Panc1 (cell line): ENCODE measurements at regions not wholly inside any gene's neighbourhood (a gene's known extent, or its start where the extent isn't known, plus 50 kb on each side); places are given as distances from the start of the nearest gene placed in this dataset.

Experiments used
- ATAC-seq: fragments of 200-7000 bp; cut with Tn5 transposase; 2 replicates; pipeline ENCODE4 v1.9.1; 2020; ENCODE audit warnings: mild to moderate bottlenecking, moderate library complexity
- BruUV-seq: library from RNA; stranded (reverse); fragments of 400-500 nt; replicated peaks from 2 replicates; lab custom pipeline; 2021; lab: Mats Ljungman, UMichigan
- CTCF ChIA-PET: fragments of 300-600 bp; sonication (Branson Sonifier 250); formaldehyde crosslinking; loops from one replicate; lab custom pipeline; 2022; ENCODE audit warnings: antibody characterized with exemption; lab: Charles Lee
- POLR2A ChIA-PET: fragments of 300-600 bp; sonication (Branson Sonifier 250); formaldehyde crosslinking; loops from one replicate; lab custom pipeline; 2022; ENCODE audit warnings: antibody characterized with exemption; lab: Charles Lee
- DNase-seq: peaks from one replicate; pipeline ENCODE4 v3.0.0-alpha.2; 2010; ENCODE audit warnings: low read depth, low spot score
- H3K27ac ChIP-seq: 2 replicates; pipeline ENCODE4 v1.5.1; 2011; ENCODE audit warnings: mild to moderate bottlenecking, low read length, inconsistent platforms
- H3K27me3 ChIP-seq: fragments of 200-500 bp; sonication (Bioruptor generic); 2 replicates; pipeline ENCODE4 v1.6.0; 2014; ENCODE audit warnings: low read length, inconsistent platforms; ENCODE audit not compliant: control insufficient read depth, insufficient read depth
- H3K36me3 ChIP-seq: fragments of 200-500 bp; sonication (Bioruptor generic); 2 replicates; pipeline ENCODE4 v1.5.1; 2014; ENCODE audit warnings: inconsistent platforms, mild to moderate bottlenecking, low read length, moderate library complexity; ENCODE audit not compliant: control insufficient read depth, insufficient read depth
- H3K4me1 ChIP-seq: 2 replicates; pipeline ENCODE4 v1.5.1; 2011; ENCODE audit warnings: inconsistent platforms, mild to moderate bottlenecking, low read length, moderate library complexity; ENCODE audit not compliant: control insufficient read depth, insufficient read depth
- H3K4me3 ChIP-seq, 2 experiments: 2 replicates each; pipeline ENCODE4 v1.5.1; 2011 to 2012; ENCODE audit warnings: low read depth in 2 of 2, low read length in 2 of 2, mild to moderate bottlenecking in 2 of 2, inconsistent platforms in 1 of 2, moderate library complexity in 1 of 2
- H3K9me3 ChIP-seq: fragments of 200-500 bp; sonication (Bioruptor generic); 2 replicates; pipeline ENCODE4 v1.5.1; 2014; ENCODE audit warnings: low read depth, mild to moderate bottlenecking, inconsistent platforms, low read length, moderate library complexity; ENCODE audit not compliant: control insufficient read depth, insufficient read depth
- POLR2AphosphoS5 ChIP-seq: IDR thresholded peaks from 2 replicates; pipeline ENCODE4 v1.6.1; 2012; ENCODE audit warnings: mild to moderate bottlenecking, low read depth, low read length, moderate library complexity
- SIN3A ChIP-seq: IDR thresholded peaks from 2 replicates; pipeline ENCODE4 v1.6.1; 2012; ENCODE audit warnings: low read depth, mild to moderate bottlenecking, low read length, moderate library complexity, borderline replicate concordance; ENCODE audit not compliant: insufficient read depth
- TCF7L2 ChIP-seq: IDR thresholded peaks from 2 replicates; pipeline ENCODE4 v1.6.1; 2011; ENCODE audit warnings: mild to moderate bottlenecking, low read depth, low read length, inconsistent platforms
- in situ Hi-C: cut with HindIII; loops from 2 replicates; pipeline ENCODE4 v1.10.0; 2016; ENCODE audit warnings: low sequenced_read_pairs, low pct_unique_long_range_greater_than_20kb
- intact Hi-C: fragments of 100-400 bp; cut with micrococcal nuclease; formaldehyde crosslinking; loops from one replicate; pipeline ENCODE4 v1.10.0; 2022; ENCODE audit not compliant: unreplicated experiment
- TF ChIP-seq, protein P1 (sequence below): fragments of 450-650 bp; IDR thresholded peaks from 2 replicates; pipeline ENCODE4 v1.5.1; 2017; ENCODE audit warnings: mild to moderate bottlenecking
- TF ChIP-seq, protein P2 (sequence below), 2 experiments: IDR thresholded peaks; 2 replicates each; pipeline ENCODE4 v1.6.1; 2011 to 2012; ENCODE audit warnings: low read depth in 2 of 2, control low read depth in 1 of 2, low read length in 1 of 2, mild to moderate bottlenecking in 1 of 2, moderate library complexity in 1 of 2; ENCODE audit not compliant: insufficient read depth in 1 of 2

DNA sequence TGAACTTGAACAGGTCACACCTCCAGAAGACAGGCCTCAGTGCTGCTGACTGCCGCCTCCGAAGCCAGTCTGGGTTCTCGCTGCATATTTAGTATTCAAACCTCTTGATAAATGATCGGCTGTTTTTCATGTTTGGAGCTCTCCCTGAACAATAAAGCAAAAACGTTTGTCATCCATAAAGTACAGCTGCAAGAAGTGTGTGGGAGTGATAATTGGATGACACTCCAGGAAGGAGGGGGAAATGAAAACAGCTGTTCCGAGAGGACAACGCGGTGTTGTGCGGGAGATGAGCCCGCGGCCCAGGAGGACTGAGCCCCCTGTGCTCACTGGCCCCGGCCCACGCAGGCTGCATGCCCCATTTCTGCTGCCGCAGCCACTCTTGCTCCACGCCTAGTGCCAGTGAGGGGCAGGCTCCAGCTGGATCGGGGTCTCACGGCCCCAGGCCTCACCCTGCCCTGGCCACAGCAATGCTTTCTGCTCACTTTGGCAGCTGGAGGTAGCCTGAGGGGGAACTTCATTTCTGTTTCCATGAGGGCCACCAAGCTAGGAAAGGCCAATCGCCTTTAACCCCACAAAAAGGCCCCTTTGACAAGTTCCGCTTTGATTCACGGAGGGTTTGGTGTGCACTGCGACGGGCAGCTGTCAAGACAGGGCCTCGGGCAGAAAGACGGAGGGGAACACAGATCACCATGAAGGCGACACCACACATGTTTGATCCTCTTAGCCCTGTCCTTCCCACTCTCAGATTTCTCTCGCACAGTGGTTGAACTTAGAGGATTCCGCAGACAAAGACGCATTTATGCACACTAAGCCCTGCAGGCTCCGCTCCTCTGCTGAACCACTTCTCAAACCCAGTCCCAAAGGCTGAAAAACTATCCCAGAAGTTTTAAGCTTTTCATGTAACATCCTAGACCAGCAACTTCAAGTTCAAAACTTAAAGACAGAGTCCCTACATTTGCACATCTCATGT is 537.6 kb downstream of the EFNB2 start:
- H3K4me1 ChIP-seq, result no peaks in the 10 kb centered on the region
- no peak overlapping the region for H3K27ac ChIP-seq
- H3K27me3 ChIP-seq, result no peaks in the 10 kb centered on the region
- intact Hi-C loops, result no loop called here
- BruUV-seq, result no TSS peak
- no peaks in the 10 kb centered on the region for H3K9me3 ChIP-seq
- TF ChIP-seq POLR2AphosphoS5, result no peak
- TF ChIP-seq, protein P1, sequence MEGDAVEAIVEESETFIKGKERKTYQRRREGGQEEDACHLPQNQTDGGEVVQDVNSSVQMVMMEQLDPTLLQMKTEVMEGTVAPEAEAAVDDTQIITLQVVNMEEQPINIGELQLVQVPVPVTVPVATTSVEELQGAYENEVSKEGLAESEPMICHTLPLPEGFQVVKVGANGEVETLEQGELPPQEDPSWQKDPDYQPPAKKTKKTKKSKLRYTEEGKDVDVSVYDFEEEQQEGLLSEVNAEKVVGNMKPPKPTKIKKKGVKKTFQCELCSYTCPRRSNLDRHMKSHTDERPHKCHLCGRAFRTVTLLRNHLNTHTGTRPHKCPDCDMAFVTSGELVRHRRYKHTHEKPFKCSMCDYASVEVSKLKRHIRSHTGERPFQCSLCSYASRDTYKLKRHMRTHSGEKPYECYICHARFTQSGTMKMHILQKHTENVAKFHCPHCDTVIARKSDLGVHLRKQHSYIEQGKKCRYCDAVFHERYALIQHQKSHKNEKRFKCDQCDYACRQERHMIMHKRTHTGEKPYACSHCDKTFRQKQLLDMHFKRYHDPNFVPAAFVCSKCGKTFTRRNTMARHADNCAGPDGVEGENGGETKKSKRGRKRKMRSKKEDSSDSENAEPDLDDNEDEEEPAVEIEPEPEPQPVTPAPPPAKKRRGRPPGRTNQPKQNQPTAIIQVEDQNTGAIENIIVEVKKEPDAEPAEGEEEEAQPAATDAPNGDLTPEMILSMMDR, result no peak
- DNase-seq, result no peak
- ATAC-seq, result no peak
- CTCF ChIA-PET, result no interaction called here
- in situ Hi-C loops, result no loop called here
- H3K4me3 ChIP-seq, result no peak overlapping the region
- POLR2A ChIA-PET, result no interaction called here
- no peaks in the 10 kb centered on the region for H3K36me3 ChIP-seq

DNA sequence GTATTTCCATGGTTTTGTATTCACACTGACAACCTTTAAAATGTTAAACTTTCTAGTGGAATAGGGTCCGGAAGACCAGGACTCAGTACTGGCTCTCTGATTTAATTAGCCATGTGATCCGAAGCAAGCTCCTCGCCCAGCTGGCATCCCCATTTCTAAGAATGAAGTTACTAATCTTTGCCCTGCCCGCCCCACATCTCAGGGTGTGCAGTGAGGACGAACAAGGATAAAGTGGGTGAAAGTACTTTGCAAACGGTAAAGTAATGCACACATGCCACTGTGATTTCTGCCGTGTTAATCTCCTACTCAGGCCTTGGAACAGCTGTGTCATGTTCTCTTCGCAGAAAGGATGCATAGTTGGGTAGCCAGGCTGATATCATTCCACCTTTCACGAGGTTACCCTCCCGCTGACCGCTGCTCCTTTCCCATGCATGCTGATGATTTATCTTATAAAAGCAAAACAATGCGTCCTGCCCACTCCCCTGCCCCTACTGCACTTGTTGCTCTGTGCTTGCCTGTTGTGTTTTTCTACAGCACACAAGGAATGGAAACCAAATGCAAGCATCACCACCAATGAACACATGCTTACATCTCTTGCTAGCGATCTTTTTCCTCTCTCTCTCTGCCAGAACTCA is 539.0 kb downstream of the EFNB2 start:
- Histone ChIP-seq H3K36me3 (no peaks in the 10 kb centered on the region), H3K27ac (no peak overlapping the region), H3K4me3 (no peak overlapping the region), H3K27me3 (no peaks in the 10 kb centered on the region), H3K9me3 (no peaks in the 10 kb centered on the region), H3K4me1 (no peaks in the 10 kb centered on the region)
- intact Hi-C loops (no loop called here), in situ Hi-C loops (no loop called here)
- BruUV-seq, result no TSS peak
- TF ChIP-seq, protein P2, sequence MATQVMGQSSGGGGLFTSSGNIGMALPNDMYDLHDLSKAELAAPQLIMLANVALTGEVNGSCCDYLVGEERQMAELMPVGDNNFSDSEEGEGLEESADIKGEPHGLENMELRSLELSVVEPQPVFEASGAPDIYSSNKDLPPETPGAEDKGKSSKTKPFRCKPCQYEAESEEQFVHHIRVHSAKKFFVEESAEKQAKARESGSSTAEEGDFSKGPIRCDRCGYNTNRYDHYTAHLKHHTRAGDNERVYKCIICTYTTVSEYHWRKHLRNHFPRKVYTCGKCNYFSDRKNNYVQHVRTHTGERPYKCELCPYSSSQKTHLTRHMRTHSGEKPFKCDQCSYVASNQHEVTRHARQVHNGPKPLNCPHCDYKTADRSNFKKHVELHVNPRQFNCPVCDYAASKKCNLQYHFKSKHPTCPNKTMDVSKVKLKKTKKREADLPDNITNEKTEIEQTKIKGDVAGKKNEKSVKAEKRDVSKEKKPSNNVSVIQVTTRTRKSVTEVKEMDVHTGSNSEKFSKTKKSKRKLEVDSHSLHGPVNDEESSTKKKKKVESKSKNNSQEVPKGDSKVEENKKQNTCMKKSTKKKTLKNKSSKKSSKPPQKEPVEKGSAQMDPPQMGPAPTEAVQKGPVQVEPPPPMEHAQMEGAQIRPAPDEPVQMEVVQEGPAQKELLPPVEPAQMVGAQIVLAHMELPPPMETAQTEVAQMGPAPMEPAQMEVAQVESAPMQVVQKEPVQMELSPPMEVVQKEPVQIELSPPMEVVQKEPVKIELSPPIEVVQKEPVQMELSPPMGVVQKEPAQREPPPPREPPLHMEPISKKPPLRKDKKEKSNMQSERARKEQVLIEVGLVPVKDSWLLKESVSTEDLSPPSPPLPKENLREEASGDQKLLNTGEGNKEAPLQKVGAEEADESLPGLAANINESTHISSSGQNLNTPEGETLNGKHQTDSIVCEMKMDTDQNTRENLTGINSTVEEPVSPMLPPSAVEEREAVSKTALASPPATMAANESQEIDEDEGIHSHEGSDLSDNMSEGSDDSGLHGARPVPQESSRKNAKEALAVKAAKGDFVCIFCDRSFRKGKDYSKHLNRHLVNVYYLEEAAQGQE (IDR thresholded peaks at IDR 0.05; ENCODE audit: insufficient read depth in 1 of 2, low read depth in 2 of 2, low read length in 1 of 2), result no peak
- TF ChIP-seq SIN3A (no peak), POLR2AphosphoS5 (no peak), TCF7L2 (no peak)
- TF ChIP-seq, protein P1, result no peak
- ATAC-seq, result no peak
- DNase-seq, result no peak
- ChIA-PET CTCF (no interaction called here), POLR2A (no interaction called here)
